HepG2 (cell line): ENCODE measurements at regions not wholly inside any gene's neighbourhood (a gene's known extent, or its start where the extent isn't known, plus 50 kb on each side); places are given as distances from the start of the nearest gene placed in this dataset.

ENCODE experiments used
- ATAC-seq: fragments of 200-7000 bp; cut with Tn5 transposase; 3 replicates; pipeline ENCODE4 v1.9.1; 2020; ENCODE audit warnings: mild to moderate bottlenecking, moderate library complexity
- BruUV-seq: library from RNA; stranded (reverse); fragments of 400-500 nt; replicated peaks from 2 replicates; lab custom pipeline; 2021; lab: Mats Ljungman, UMichigan
- CTCF ChIA-PET: fragments of 300-600 bp; formaldehyde crosslinking; extraction: SDS; loops from one replicate; lab custom pipeline; 2021; ENCODE audit warnings: low total read pairs, inconsistent platforms, low intra/inter-chr PET ratio; lab: Yijun Ruan, JAX
- POLR2A ChIA-PET: fragments of 350-600 bp; sonication (Branson Sonifier 250); formaldehyde crosslinking; loops from one replicate; lab custom pipeline; 2020; ENCODE audit warnings: antibody characterized with exemption, inconsistent platforms; lab: Yijun Ruan, JAX
- DNase-seq: peaks from one replicate; pipeline ENCODE4 v3.0.0-alpha.2; 2015; ENCODE audit warnings: low spot score
- FAIRE-seq: peaks from 3 replicates; lab custom pipeline; 2011; peaks lifted over from hg19 to GRCh38; lab: Jason Lieb, UNC
- H2AFZ ChIP-seq: one replicate; pipeline ENCODE4 v1.6.1; 2011; ENCODE audit warnings: low read length, inconsistent platforms
- H3K27ac ChIP-seq: fragments of 300-600 bp; 3 replicates; pipeline ENCODE4 v1.8.0; 2011; ENCODE audit warnings: mixed run types, mild to moderate bottlenecking, mixed read lengths, low read length, inconsistent platforms; ENCODE audit not compliant: insufficient read depth; ENCODE audit errors: extremely low read length
- H3K27me3 ChIP-seq, 2 experiments: fragments of 200-600 bp in 1 of 2; 2 replicates in 1 of 2; 3 replicates in 1 of 2; pipeline versions ENCODE4 v1.6.0 to v1.8.0; 2011; ENCODE audit warnings: low read length in 2 of 2, mild to moderate bottlenecking in 2 of 2, moderate library complexity in 2 of 2, inconsistent platforms in 1 of 2; ENCODE audit not compliant: insufficient read depth in 2 of 2, control insufficient read depth in 1 of 2
- H3K36me3 ChIP-seq, 2 experiments: fragments of 200-600 bp in 1 of 2; replicated peaks in 1 of 2; 2 replicates in 1 of 2; 3 replicates in 1 of 2; pipeline versions ENCODE4 v1.5.1 to v1.8.0; 2011; ENCODE audit warnings: low read length in 2 of 2, inconsistent platforms in 1 of 2; ENCODE audit not compliant: insufficient read depth in 2 of 2, control insufficient read depth in 1 of 2
- H3K4me1 ChIP-seq: 2 replicates; pipeline ENCODE4 v1.5.1; 2012; ENCODE audit warnings: low read length, inconsistent platforms; ENCODE audit not compliant: insufficient read depth
- H3K4me2 ChIP-seq: 2 replicates; pipeline ENCODE4 v1.6.0; 2011; ENCODE audit warnings: low read depth, low read length, inconsistent platforms
- H3K4me3 ChIP-seq, 3 experiments: fragments of 200-600 bp in 1 of 3; sonication (generic), shearing (Covaris generic) in 1 of 3; replicated peaks in 1 of 3; 2 replicates each; pipeline ENCODE4 v1.5.1; 2011 to 2016; ENCODE audit warnings: low read length in 3 of 3, inconsistent platforms in 2 of 3, low read depth in 2 of 3, mild to moderate bottlenecking in 2 of 3, control low read depth in 1 of 3, mixed read lengths in 1 of 3; ENCODE audit not compliant: insufficient read depth in 1 of 3
- H3K79me2 ChIP-seq: one replicate; pipeline ENCODE4 v1.6.1; 2011; ENCODE audit warnings: low read length, inconsistent platforms; ENCODE audit not compliant: insufficient read depth
- H3K9ac ChIP-seq: 2 replicates; pipeline ENCODE4 v1.6.0; 2011; ENCODE audit warnings: mild to moderate bottlenecking, low read depth, low read length, inconsistent platforms; ENCODE audit not compliant: insufficient read depth
- H3K9me3 ChIP-seq: 2 replicates; pipeline ENCODE4 v1.5.1; 2012; ENCODE audit warnings: mild to moderate bottlenecking, low read length
- H4K20me1 ChIP-seq: 2 replicates; pipeline ENCODE4 v1.6.0; 2011; ENCODE audit warnings: inconsistent platforms, mild to moderate bottlenecking, low read length, moderate library complexity; ENCODE audit not compliant: insufficient read depth
- ARID2 ChIP-seq: sonication (generic); formaldehyde crosslinking; IDR thresholded peaks from 2 replicates; pipeline ENCODE4 v1.8.1; 2022; ENCODE audit warnings: mild to moderate bottlenecking, missing genetic modification reagents, borderline replicate concordance
- ATAD3A ChIP-seq: sonication (generic); formaldehyde crosslinking; IDR thresholded peaks from 2 replicates; pipeline ENCODE4 v1.4.0; 2020; ENCODE audit warnings: missing genetic modification reagents
- GMEB2 ChIP-seq: IDR thresholded peaks from 2 replicates; pipeline ENCODE4 v1.6.1; 2016; ENCODE audit warnings: missing biosample characterization, missing genetic modification reagents, low read depth
- GRHL1 ChIP-seq: sonication (generic); formaldehyde crosslinking; conservative IDR thresholded peaks from 2 replicates; pipeline ENCODE4 v1.8.0; 2022; ENCODE audit warnings: missing genetic modification reagents
- GTF2F1 ChIP-seq: fragments of 150-350 bp; IDR thresholded peaks from 2 replicates; pipeline ENCODE4 v1.6.1; 2014; ENCODE audit warnings: low read length
- MXD4 ChIP-seq: IDR thresholded peaks from 2 replicates; pipeline ENCODE4 v1.6.1; 2016; ENCODE audit warnings: mild to moderate bottlenecking, missing biosample characterization, missing genetic modification reagents
- PHB2 ChIP-seq: fragments of 450-650 bp; IDR thresholded peaks from 2 replicates; pipeline ENCODE4 v1.6.1; 2018; ENCODE audit not compliant: partially characterized antibody
- SP140L ChIP-seq: sonication (generic); formaldehyde crosslinking; IDR thresholded peaks from 2 replicates; pipeline ENCODE4 v1.4.0; 2020; ENCODE audit warnings: missing genetic modification reagents, borderline replicate concordance
- ZNF232 ChIP-seq: sonication (generic); formaldehyde crosslinking; IDR thresholded peaks from 2 replicates; pipeline ENCODE4 v1.4.0; 2020; ENCODE audit warnings: missing genetic modification reagents, borderline replicate concordance
- ZNF326 ChIP-seq: sonication (generic); formaldehyde crosslinking; IDR thresholded peaks from 2 replicates; pipeline ENCODE4 v1.4.0; 2020; ENCODE audit warnings: missing genetic modification reagents, borderline replicate concordance
- ZNF512B ChIP-seq: sonication (generic); formaldehyde crosslinking; IDR thresholded peaks from 2 replicates; pipeline ENCODE4 v1.5.1; 2020; ENCODE audit warnings: missing genetic modification reagents, mild to moderate bottlenecking, borderline replicate concordance
- ZNF576 ChIP-seq: sonication (generic); formaldehyde crosslinking; IDR thresholded peaks from 2 replicates; pipeline ENCODE4 v1.4.0; 2020; ENCODE audit warnings: mild to moderate bottlenecking, missing genetic modification reagents
- ZNF597 ChIP-seq: sonication (generic); formaldehyde crosslinking; IDR thresholded peaks from 2 replicates; pipeline ENCODE4 v1.5.0; 2020; ENCODE audit warnings: missing genetic modification reagents
- ZNF75D ChIP-seq: sonication (generic); formaldehyde crosslinking; IDR thresholded peaks from 2 replicates; pipeline ENCODE4 v1.8.1; 2023; ENCODE audit warnings: missing genetic modification reagents, mild to moderate bottlenecking, borderline replicate concordance
- WGBS: methylation state at CpG from one replicate; pipeline ENCODE4 v1.1.6; 2017; ENCODE audit warnings: low lambda C conversion rate; 5-methylcytosine and 5-hydroxymethylcytosine counted together
- in situ Hi-C: cut with HindIII; loops from 2 replicates; pipeline ENCODE4 v1.10.0; 2017; ENCODE audit warnings: low pct_unique_long_range_greater_than_20kb; ENCODE audit not compliant: extremely low pct_ligation_motif_present
- intact Hi-C: fragments of 100-400 bp; cut with micrococcal nuclease; formaldehyde crosslinking; loops from one replicate; pipeline ENCODE4 v1.10.0; 2022; ENCODE audit not compliant: unreplicated experiment

- TF ChIP-seq ZNF512B (CRISPR knock-in tag) (no peak), GRHL1 (no peak)
These were observed 270.2 kb downstream of the LOXHD1 start (continued) for GRCh38 chr18:46386788-46387187.

- H3K27ac ChIP-seq, result no peak overlapping the region
- H3K79me2 ChIP-seq, result no peaks in the 10 kb centered on the region
- peaks cover 0 to 22% of the 10 kb centered on the region in 2 experiments; a peak in 2 of 5 replicates for H3K27me3 ChIP-seq
- no TSS peak for BruUV-seq
- no peaks in the 10 kb centered on the region for H3K9me3 ChIP-seq
- in situ Hi-C loops, result no loop called here
- H4K20me1 ChIP-seq, result no peaks in the 10 kb centered on the region
- ATAC-seq, result no peak
- CTCF ChIA-PET, result no interaction called here
- no peak for FAIRE-seq
- no peak overlapping the region for H3K9ac ChIP-seq
- 19% methylated on average over 6 of the region's 9 CpGs for WGBS
- H3K4me3 ChIP-seq, result no peak overlapping the region
- H3K4me1 ChIP-seq, result no peaks in the 10 kb centered on the region
- no peak overlapping the region for H3K4me2 ChIP-seq
- no peak overlapping the region for H2AFZ ChIP-seq
- POLR2A ChIA-PET, result no interaction called here
- no peaks in the 10 kb centered on the region for H3K36me3 ChIP-seq
- intact Hi-C loops, result no loop called here
- no peak for DNase-seq
- TF ChIP-seq PHB2, result no peak
- no peak for TF ChIP-seq ZNF232 (CRISPR knock-in tag)
- TF ChIP-seq ATAD3A (CRISPR knock-in tag), result no peak
- no peak for TF ChIP-seq MXD4 (CRISPR knock-in tag)
- no peak for TF ChIP-seq ARID2
- TF ChIP-seq ZNF75D (CRISPR knock-in tag), result no peak
- TF ChIP-seq SP140L, result no peak
- no peak for TF ChIP-seq GTF2F1
- no peak for TF ChIP-seq ZNF597
- no peak for TF ChIP-seq ZNF326 (CRISPR knock-in tag)
- no peak for TF ChIP-seq ZNF576 (CRISPR knock-in tag)
- no peak for TF ChIP-seq GMEB2 (CRISPR knock-in tag)
- TF ChIP-seq, all 625 proteins: peak for 0
These were observed 269.4 kb downstream of the LOXHD1 start for GRCh38 chr18:46387441-46388131.
